Spleen (tissue), 7 donors: ENCODE measurements at regions not wholly inside any gene's neighbourhood (a gene's known extent, or its start where the extent isn't known, plus 50 kb on each side); places are given as distances from the start of the nearest gene placed in this dataset.

ENCODE experiments used
- POLR2AphosphoS5 ChIP-seq, 3 donors: sonication (generic); formaldehyde crosslinking; IDR thresholded peaks; one replicate each; pipeline ENCODE4 v1.5.1; 2017; ENCODE audit warnings: antibody characterized with exemption in 3 of 3
- TF ChIP-seq, protein P1 (sequence below), 11 experiments: fragments of 200-600 bp in 7 of 11; fragments of 450-650 bp in 4 of 11; sonication (generic) in 4 of 11; IDR thresholded peaks in 8 of 11; conservative IDR thresholded peaks in 3 of 11; 1 replicate in 7 of 11; 2 replicates in 4 of 11; pipeline versions ENCODE4 v1.4.0 to v1.8.0; 2016 to 2021; ENCODE audit warnings: antibody characterized with exemption in 11 of 11, inconsistent platforms in 4 of 11, mild to moderate bottlenecking in 1 of 11
- donor health status: DM: no; HTN: no; CAD: no; lungs with moderate emphysema.
- donor health status: DM: no; HTN: no; CAD: no.
- donor health status: DM: no; HTN: no; CAD: no.

DNA sequence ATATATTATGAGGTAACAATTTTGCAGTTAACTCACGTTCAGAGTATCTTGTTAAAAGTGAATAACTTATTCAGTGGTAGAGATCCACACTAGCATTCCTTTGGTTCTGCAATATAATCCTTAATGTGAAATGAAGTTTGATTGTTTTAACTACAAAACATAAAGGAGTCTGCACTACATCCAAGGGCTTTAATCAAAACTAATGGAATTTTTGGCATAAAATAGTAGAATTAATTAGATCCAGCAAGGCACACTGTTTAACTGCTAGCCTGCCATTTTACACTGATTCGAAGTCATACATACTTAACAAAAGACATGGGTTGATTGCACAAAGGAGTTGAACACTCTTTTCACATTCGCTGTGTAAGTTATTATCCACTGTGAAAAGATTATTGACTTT lies 263.0 kb upstream of the ROBO2 start:
- TF ChIP-seq, protein P1, sequence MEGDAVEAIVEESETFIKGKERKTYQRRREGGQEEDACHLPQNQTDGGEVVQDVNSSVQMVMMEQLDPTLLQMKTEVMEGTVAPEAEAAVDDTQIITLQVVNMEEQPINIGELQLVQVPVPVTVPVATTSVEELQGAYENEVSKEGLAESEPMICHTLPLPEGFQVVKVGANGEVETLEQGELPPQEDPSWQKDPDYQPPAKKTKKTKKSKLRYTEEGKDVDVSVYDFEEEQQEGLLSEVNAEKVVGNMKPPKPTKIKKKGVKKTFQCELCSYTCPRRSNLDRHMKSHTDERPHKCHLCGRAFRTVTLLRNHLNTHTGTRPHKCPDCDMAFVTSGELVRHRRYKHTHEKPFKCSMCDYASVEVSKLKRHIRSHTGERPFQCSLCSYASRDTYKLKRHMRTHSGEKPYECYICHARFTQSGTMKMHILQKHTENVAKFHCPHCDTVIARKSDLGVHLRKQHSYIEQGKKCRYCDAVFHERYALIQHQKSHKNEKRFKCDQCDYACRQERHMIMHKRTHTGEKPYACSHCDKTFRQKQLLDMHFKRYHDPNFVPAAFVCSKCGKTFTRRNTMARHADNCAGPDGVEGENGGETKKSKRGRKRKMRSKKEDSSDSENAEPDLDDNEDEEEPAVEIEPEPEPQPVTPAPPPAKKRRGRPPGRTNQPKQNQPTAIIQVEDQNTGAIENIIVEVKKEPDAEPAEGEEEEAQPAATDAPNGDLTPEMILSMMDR (IDR thresholded peaks at IDR 0.05 in 8 of 11, conservative IDR thresholded peaks at IDR 0.05 in 3 of 11), result no peak
- TF ChIP-seq POLR2AphosphoS5 (IDR thresholded peaks at IDR 0.05), result no peak
